B cell (primary cell): ENCODE measurements at regions not wholly inside any gene's neighbourhood (a gene's known extent, or its start where the extent isn't known, plus 50 kb on each side); places are given as distances from the start of the nearest gene placed in this dataset.

Experiments used
- CTCF ChIP-seq: fragments of 200-600 bp; IDR thresholded peaks from one replicate; pipeline ENCODE4 v1.8.0; 2022; ENCODE audit warnings: antibody characterized with exemption, mild to moderate bottlenecking
- EZH2 ChIP-seq: IDR thresholded peaks from 2 replicates; pipeline ENCODE4 v1.6.1; 2012; ENCODE audit warnings: borderline replicate concordance, low read depth, mild to moderate bottlenecking, moderate library complexity, low read length; ENCODE audit not compliant: insufficient read depth, poor library complexity, severe bottlenecking

- TF ChIP-seq EZH2 (no peak), CTCF (no peak)
These were observed 415.7 kb downstream of the USP25 start for GRCh38 chr21:16145479-16145878.
